Nephron progenitor cell (in vitro differentiated cells): ENCODE measurements at regions not wholly inside any gene's neighbourhood (a gene's known extent, or its start where the extent isn't known, plus 50 kb on each side); places are given as distances from the start of the nearest gene placed in this dataset.
A peak's percentile ranks its signal among the peaks of the same experiment; 100 is the strongest.

ENCODE experiments used
- DNase-seq: peaks from one replicate; pipeline ENCODE4 v3.0.0; 2021
- H3K27ac Mint-ChIP-seq: 2 replicates; pipeline ENCODE4 v1.8.0; 2021; ENCODE audit warnings: mild to moderate bottlenecking, moderate library complexity, mixed read lengths
- H3K27me3 Mint-ChIP-seq: 2 replicates; pipeline ENCODE4 v1.8.0; 2021; ENCODE audit warnings: mild to moderate bottlenecking, low read depth, mixed read lengths; ENCODE audit not compliant: poor library complexity
- H3K36me3 Mint-ChIP-seq: 2 replicates; pipeline ENCODE4 v1.8.0; 2021; ENCODE audit warnings: low read depth, mixed read lengths
- H3K4me1 Mint-ChIP-seq: 2 replicates; pipeline ENCODE4 v1.8.0; 2021; ENCODE audit warnings: mixed read lengths
- H3K4me3 Mint-ChIP-seq: 2 replicates; pipeline ENCODE4 v1.8.0; 2021; ENCODE audit warnings: mild to moderate bottlenecking, moderate library complexity, mixed read lengths
- H3K9me3 Mint-ChIP-seq: 2 replicates; pipeline ENCODE4 v1.8.0; 2021; ENCODE audit warnings: mild to moderate bottlenecking, moderate library complexity, mixed read lengths
- TF ChIP-seq, protein P1 (sequence below): fragments of 200-600 bp; sonication (generic); IDR thresholded peaks from 2 replicates; pipeline ENCODE4 v1.5.0; 2021; ENCODE audit warnings: antibody characterized with exemption

DNA sequence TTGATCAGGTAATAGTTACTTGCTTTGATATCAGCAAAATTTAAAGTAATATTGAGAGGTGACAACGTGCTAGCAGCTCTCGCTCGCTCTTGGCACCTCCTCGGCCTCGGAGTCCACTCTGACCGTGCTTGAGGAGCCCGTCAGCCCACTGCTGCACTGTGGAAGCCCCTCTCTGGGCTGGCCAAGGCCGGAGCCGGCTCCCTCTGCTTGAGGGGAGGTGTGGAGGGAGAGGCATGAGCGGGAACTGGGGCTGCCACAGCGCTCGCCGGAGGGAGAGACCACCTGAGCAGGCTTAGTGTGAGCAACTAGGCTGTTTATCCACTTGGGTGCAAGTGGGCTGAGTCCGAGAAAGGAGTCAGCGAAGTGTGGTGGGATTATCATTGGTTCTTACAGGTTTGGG lies 455.7 kb upstream of the PCDH7 start:
- H3K4me1 Mint-ChIP-seq: no peaks in the 10 kb centered on the region
- no peak overlapping the region for H3K4me3 Mint-ChIP-seq
- no peaks in the 10 kb centered on the region for H3K27me3 Mint-ChIP-seq
- no peaks in the 10 kb centered on the region for H3K9me3 Mint-ChIP-seq
- no peaks in the 10 kb centered on the region for H3K36me3 Mint-ChIP-seq
- no peak overlapping the region for H3K27ac Mint-ChIP-seq
- no peak for DNase-seq
- TF ChIP-seq, protein P1, sequence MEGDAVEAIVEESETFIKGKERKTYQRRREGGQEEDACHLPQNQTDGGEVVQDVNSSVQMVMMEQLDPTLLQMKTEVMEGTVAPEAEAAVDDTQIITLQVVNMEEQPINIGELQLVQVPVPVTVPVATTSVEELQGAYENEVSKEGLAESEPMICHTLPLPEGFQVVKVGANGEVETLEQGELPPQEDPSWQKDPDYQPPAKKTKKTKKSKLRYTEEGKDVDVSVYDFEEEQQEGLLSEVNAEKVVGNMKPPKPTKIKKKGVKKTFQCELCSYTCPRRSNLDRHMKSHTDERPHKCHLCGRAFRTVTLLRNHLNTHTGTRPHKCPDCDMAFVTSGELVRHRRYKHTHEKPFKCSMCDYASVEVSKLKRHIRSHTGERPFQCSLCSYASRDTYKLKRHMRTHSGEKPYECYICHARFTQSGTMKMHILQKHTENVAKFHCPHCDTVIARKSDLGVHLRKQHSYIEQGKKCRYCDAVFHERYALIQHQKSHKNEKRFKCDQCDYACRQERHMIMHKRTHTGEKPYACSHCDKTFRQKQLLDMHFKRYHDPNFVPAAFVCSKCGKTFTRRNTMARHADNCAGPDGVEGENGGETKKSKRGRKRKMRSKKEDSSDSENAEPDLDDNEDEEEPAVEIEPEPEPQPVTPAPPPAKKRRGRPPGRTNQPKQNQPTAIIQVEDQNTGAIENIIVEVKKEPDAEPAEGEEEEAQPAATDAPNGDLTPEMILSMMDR: no peak

DNA sequence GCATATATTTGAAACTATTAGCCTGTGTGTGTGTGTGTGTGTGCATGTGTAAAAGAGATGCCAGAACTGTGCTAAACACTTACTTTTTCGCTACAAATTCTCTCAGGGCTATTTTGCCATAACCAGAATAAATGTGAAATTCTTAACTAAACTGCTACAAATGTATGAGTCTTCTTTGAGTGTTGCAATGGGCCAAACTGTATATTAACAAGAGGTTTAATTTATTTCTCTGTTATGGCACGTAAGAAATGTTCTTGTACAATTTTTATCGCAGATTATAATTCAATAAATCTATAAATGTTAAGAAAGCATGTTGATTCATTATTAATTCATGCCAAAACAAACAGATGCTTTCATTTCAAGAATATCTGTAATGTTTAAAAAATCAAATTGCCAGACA lies 454.5 kb upstream of the PCDH7 start:
- TF ChIP-seq, protein P1: no peak
- Mint-ChIP-seq H3K27me3 (no peaks in the 10 kb centered on the region), H3K9me3 (no peaks in the 10 kb centered on the region), H3K4me3 (no peak overlapping the region), H3K36me3 (no peaks in the 10 kb centered on the region), H3K27ac (no peak overlapping the region), H3K4me1 (no peaks in the 10 kb centered on the region)
- no peak for DNase-seq

DNA sequence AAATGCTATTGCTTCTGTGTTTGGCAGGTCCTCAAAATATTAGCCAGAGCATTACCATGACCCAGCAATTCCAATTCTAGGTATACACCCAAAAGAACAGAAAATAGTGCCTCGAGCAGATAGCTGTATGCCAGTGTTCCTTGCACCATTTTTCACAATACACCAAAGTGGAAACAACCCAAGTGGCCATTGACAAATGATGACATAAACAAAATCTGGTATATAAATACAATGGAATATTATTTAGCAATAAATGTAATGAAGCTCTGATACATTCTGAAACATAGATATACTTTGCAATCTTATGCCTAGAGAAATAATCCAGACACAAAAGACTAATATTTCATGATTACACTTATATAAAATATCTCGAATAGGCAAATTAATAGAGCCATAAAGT lies 451.8 kb upstream of the PCDH7 start:
- Mint-ChIP-seq H3K4me1 (no peaks in the 10 kb centered on the region), H3K36me3 (no peaks in the 10 kb centered on the region), H3K27ac (no peak overlapping the region), H3K4me3 (no peak overlapping the region), H3K27me3 (no peaks in the 10 kb centered on the region), H3K9me3 (peaks cover 13% of the 10 kb centered on the region)
- no peak for DNase-seq
- TF ChIP-seq, protein P1: no peak

DNA sequence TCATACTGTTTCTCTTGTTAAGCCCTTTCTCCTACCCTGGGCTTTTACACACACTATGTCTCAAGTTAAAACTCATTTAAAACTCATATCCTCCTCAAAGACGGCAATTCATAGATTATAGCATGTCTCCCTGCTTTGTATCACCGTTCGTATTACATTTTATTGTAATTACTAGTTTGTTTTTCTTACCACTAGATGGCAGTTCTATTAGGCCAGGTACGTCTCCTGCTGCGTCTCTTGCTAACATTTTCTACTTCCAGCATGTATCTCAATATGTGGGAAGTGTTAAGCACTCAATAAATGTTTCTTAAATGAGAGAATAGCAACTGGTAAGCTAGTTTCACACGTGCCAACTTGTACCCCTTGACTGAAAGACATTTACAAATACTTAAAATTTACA lies 450.3 kb upstream of the PCDH7 start:
- H3K27me3 Mint-ChIP-seq: no peaks in the 10 kb centered on the region
- no peaks in the 10 kb centered on the region for H3K36me3 Mint-ChIP-seq
- TF ChIP-seq, protein P1: peak; percentile 16
- H3K4me3 Mint-ChIP-seq: no peak overlapping the region
- no peaks in the 10 kb centered on the region for H3K4me1 Mint-ChIP-seq
- DNase-seq: no peak
- no peak overlapping the region for H3K27ac Mint-ChIP-seq
- peaks cover 22% of the 10 kb centered on the region for H3K9me3 Mint-ChIP-seq

DNA sequence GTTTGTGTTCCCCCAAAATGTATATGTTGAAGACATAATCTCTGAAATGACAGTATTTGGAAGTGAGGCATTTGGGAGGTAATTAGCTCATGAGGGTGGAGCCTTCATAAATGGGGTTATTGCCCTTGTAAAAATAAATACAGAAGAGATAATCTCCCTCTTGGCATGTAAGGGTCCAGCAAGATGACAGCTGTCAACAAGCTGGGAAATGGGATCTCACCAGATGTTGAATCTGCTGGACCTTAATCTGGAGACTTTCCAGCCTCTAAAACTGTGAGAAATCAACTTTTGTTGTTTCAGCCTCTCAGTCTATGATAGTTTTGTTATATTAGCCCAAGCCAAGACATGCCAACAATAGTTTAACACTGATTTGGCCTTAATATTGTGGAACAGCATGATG lies 438.2 kb upstream of the PCDH7 start:
- TF ChIP-seq, protein P1: no peak

DNA sequence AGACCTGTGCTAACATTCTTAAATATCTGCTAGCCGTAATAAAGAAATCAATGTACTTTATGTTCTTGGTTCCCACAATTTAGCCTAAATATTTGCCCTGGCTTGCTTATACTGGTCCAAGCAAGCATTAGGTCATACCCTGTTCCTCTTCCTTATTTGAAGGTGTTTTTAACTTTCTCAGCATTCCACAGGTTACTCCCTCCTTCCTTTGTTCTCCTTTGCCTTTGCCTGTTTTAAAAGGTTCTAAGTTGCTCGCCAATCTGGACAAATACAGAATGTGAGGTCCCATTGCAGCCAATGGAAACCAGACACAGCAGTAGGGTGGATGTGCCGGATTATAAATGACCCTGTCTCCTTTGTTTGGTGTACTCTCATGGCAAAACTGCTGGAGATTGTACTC lies 436.8 kb upstream of the PCDH7 start:
- H3K27me3 Mint-ChIP-seq: no peaks in the 10 kb centered on the region
- no peak overlapping the region for H3K4me3 Mint-ChIP-seq
- no peak overlapping the region for H3K27ac Mint-ChIP-seq
- no peaks in the 10 kb centered on the region for H3K9me3 Mint-ChIP-seq
- TF ChIP-seq, protein P1: no peak
- H3K36me3 Mint-ChIP-seq: no peaks in the 10 kb centered on the region
- no peak for DNase-seq
- H3K4me1 Mint-ChIP-seq: no peaks in the 10 kb centered on the region

More for the DNA sequence above, 438.2 kb upstream of the PCDH7 start:
- Mint-ChIP-seq H3K27me3 (no peaks in the 10 kb centered on the region), H3K4me1 (no peaks in the 10 kb centered on the region), H3K27ac (no peak overlapping the region), H3K36me3 (no peaks in the 10 kb centered on the region), H3K9me3 (no peaks in the 10 kb centered on the region), H3K4me3 (no peak overlapping the region)
- DNase-seq: no peak
